Natural killer cell treated with Interleukin-12 subunit alpha and Interleukin-12 subunit beta and Interleukin-15 and Interleukin-18, amount 100 ng/mL, for 72 hours (primary cell): ENCODE measurements at regions not wholly inside any gene's neighbourhood (a gene's known extent, or its start where the extent isn't known, plus 50 kb on each side); places are given as distances from the start of the nearest gene placed in this dataset.

Experiments
- ATAC-seq, 2 donors: fragments of 150-1000 bp; cut with Tn5 transposase in 1 of 2; sonication (Bioruptor Pico), chemical (Tn5 transposase) in 1 of 2; 2 replicates each; pipeline ENCODE4 v1.10.0; 2021
- DNase-seq: peaks from one replicate; pipeline ENCODE4 v3.0.0; 2022; ENCODE audit warnings: low spot score
- H3K27ac Mint-ChIP-seq, 2 donors: 1 replicate in 1 of 2; 2 replicates in 1 of 2; pipeline ENCODE4 v1.8.0; 2022; ENCODE audit warnings: mixed read lengths in 2 of 2, mild to moderate bottlenecking in 1 of 2, moderate library complexity in 1 of 2
- H3K27me3 Mint-ChIP-seq, 2 donors: 1 replicate in 1 of 2; 2 replicates in 1 of 2; pipeline ENCODE4 v1.8.0; 2022; ENCODE audit warnings: mixed read lengths in 2 of 2
- H3K36me3 Mint-ChIP-seq: one replicate; pipeline ENCODE4 v1.8.0; 2022; ENCODE audit warnings: mixed read lengths
- H3K4me1 Mint-ChIP-seq, 2 donors: 1 replicate in 1 of 2; 2 replicates in 1 of 2; pipeline ENCODE4 v1.8.0; 2022; ENCODE audit warnings: low read depth in 2 of 2, mixed read lengths in 2 of 2, mild to moderate bottlenecking in 1 of 2
- H3K4me3 Mint-ChIP-seq: one replicate; pipeline ENCODE4 v1.8.0; 2022; ENCODE audit warnings: mixed read lengths
- H3K9me3 Mint-ChIP-seq: 2 replicates; pipeline ENCODE4 v1.8.0; 2022; ENCODE audit warnings: mixed read lengths

GRCh38 chr6:165983112-165984072 lies 184.3 kb downstream of the TBXT start:
- H3K36me3 Mint-ChIP-seq: no peaks in the 10 kb centered on the region
- no peak overlapping the region for H3K4me3 Mint-ChIP-seq
- DNase-seq (no peak), ATAC-seq (no peak)
- H3K4me1 Mint-ChIP-seq: peaks cover 0 to 4% of the 10 kb centered on the region in 2 donors
- H3K27me3 Mint-ChIP-seq: peaks cover 28% of the 10 kb centered on the region in 2 donors
- no peak overlapping the region for H3K27ac Mint-ChIP-seq
- H3K9me3 Mint-ChIP-seq: no peaks in the 10 kb centered on the region

DNA sequence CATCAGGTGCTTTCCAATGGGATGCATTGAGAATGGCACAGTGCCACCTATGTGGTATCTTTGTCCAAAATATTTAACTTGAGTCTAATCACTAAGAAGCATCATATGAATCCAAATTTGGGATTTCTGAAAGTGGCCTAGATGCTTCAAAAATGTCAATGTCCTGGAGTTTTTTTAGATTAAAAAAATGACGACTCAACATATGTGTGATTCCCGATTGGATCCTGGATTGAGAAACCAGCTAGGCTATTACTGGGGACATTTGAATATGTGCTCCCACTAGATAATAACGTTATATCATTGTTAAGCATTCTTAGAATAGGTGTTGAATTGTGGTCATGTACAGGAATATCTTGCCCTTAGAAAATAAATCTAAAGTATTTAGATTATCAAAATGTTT lies 189.2 kb downstream of the TBXT start:
- DNase-seq (no peak), ATAC-seq (no peak)
- no peaks in the 10 kb centered on the region for H3K36me3 Mint-ChIP-seq
- no peaks in the 10 kb centered on the region for H3K9me3 Mint-ChIP-seq
- no peak overlapping the region for H3K4me3 Mint-ChIP-seq
- no peak overlapping the region for H3K27ac Mint-ChIP-seq
- H3K27me3 Mint-ChIP-seq: peaks cover 0 to 16% of the 10 kb centered on the region in 2 donors
- no peaks in the 10 kb centered on the region for H3K4me1 Mint-ChIP-seq

- ATAC-seq (no peak), DNase-seq (no peak)
- Mint-ChIP-seq H3K4me3 (no peak overlapping the region), H3K9me3 (no peaks in the 10 kb centered on the region), H3K36me3 (no peaks in the 10 kb centered on the region), H3K27ac (no peak overlapping the region), H3K27me3 (peaks cover 0 to 11% of the 10 kb centered on the region in 2 donors), H3K4me1 (no peaks in the 10 kb centered on the region)
Measured at GRCh38 chr6:165976684-165977083, 191.0 kb downstream of the TBXT start.

DNA sequence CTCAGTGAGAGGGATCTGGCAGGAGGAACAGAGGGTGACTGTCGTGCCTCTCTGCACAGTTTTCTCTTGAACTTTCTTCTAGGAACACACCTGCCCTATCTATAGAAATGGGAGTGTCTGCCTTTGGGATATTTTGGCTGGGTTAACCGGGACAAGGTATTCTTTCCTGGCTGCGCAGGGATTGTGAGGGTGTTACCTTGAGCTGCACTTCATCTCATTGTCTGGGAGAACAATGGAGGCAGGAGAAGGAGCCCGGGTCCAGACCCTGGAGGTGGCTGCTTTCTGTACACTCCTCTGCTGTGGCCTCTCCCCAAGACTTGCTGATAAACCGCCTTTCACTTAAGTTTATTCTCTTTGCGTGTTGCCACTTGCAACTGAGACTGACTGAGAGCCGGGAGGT lies 192.8 kb downstream of the TBXT start:
- DNase-seq: no peak
- Mint-ChIP-seq H3K27me3 (peaks cover 1 to 6% of the 10 kb centered on the region in 2 donors), H3K4me3 (no peak overlapping the region), H3K27ac (no peak overlapping the region), H3K9me3 (no peaks in the 10 kb centered on the region), H3K4me1 (no peaks in the 10 kb centered on the region), H3K36me3 (no peaks in the 10 kb centered on the region)
- no peak for ATAC-seq

DNA sequence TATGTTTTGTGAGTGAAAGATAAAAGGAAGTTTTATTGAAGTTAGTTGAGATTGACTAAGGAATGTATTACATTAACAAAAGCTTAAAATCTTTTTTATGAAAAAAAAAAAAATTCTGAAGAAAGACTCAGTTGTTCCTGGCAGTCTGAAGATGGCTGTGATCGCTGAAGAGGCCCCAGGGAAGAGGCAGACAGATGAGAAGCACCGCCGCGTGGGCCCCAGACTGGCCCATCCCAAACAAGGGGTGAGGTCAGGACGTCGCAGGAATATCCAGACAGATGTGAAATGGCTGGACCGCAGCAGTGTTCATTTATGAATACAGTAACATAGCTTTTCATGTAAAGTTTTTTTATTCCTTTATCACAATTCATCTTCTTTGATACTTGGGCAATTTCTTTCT lies 194.2 kb downstream of the TBXT start:
- no peak for DNase-seq
- H3K4me3 Mint-ChIP-seq: no peak overlapping the region
- H3K27ac Mint-ChIP-seq: no peak overlapping the region
- H3K36me3 Mint-ChIP-seq: no peaks in the 10 kb centered on the region
- ATAC-seq: no peak
- no peaks in the 10 kb centered on the region for H3K4me1 Mint-ChIP-seq
- H3K27me3 Mint-ChIP-seq: peaks cover 10 to 13% of the 10 kb centered on the region in 2 donors
- no peaks in the 10 kb centered on the region for H3K9me3 Mint-ChIP-seq

- H3K4me1 Mint-ChIP-seq: no peaks in the 10 kb centered on the region
- H3K36me3 Mint-ChIP-seq: no peaks in the 10 kb centered on the region
- peaks cover 10 to 13% of the 10 kb centered on the region in 2 donors for H3K27me3 Mint-ChIP-seq
- H3K27ac Mint-ChIP-seq: no peak overlapping the region
- H3K9me3 Mint-ChIP-seq: no peaks in the 10 kb centered on the region
- no peak overlapping the region for H3K4me3 Mint-ChIP-seq
- ATAC-seq: no peak
- no peak for DNase-seq
Measured at GRCh38 chr6:165972139-165972802, 195.4 kb downstream of the TBXT start.

DNA sequence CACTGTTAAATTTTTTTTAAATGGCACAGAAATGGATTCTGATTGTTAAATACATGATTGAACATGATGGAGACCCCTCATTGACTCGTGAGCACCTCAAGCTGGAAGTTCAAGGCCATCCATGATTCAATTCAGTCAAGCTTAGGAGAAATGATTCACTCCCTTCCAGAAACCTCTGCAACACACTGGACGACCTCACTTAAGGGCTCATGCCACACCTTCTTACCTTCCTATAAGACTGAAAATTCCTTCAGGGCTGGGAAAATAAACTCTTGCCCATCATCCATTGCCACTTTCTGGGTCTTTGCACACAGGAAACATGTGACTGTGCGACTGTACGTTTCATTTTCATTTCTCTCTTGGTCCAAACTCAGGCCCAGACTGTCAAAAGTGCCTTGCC lies 196.4 kb downstream of the TBXT start:
- Mint-ChIP-seq H3K27ac (no peak overlapping the region), H3K4me1 (no peaks in the 10 kb centered on the region), H3K27me3 (peaks cover 7 to 13% of the 10 kb centered on the region in 2 donors), H3K9me3 (no peaks in the 10 kb centered on the region), H3K4me3 (no peak overlapping the region), H3K36me3 (no peaks in the 10 kb centered on the region)
- no peak for DNase-seq
- ATAC-seq: no peak

DNA sequence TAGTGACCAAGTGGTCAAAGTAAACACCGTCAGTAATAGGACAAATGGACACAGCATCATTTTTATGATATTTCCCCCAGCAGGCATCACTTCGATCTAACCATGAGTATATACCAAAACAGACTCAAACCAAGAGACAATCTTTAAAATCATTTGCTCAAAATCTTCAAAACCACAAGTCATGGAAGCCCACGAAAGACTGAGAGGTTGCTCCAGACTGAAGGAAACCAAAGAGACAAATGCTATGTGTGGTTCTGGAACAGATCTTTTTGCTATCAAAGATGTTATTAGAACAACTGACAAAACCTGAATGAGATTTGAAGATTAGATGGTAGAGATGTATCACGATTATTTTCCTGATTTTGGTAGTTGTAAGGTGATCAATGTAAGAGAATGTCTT lies 197.7 kb downstream of the TBXT start:
- no peak for ATAC-seq
- no peaks in the 10 kb centered on the region for H3K36me3 Mint-ChIP-seq
- H3K9me3 Mint-ChIP-seq: no peaks in the 10 kb centered on the region
- H3K4me1 Mint-ChIP-seq: no peaks in the 10 kb centered on the region
- no peak for DNase-seq
- no peak overlapping the region for H3K27ac Mint-ChIP-seq
- H3K4me3 Mint-ChIP-seq: no peak overlapping the region
- peaks cover 14% of the 10 kb centered on the region in 2 donors for H3K27me3 Mint-ChIP-seq

GRCh38 chr6:165969184-165969583 lies 198.5 kb downstream of the TBXT start:
- H3K27me3 Mint-ChIP-seq: peaks cover 22% of the 10 kb centered on the region in 2 donors
- H3K9me3 Mint-ChIP-seq: no peaks in the 10 kb centered on the region
- no peak overlapping the region for H3K27ac Mint-ChIP-seq
- DNase-seq (no peak), ATAC-seq (no peak)
- no peaks in the 10 kb centered on the region for H3K4me1 Mint-ChIP-seq
- no peaks in the 10 kb centered on the region for H3K36me3 Mint-ChIP-seq
- no peak overlapping the region for H3K4me3 Mint-ChIP-seq

GRCh38 chr6:165968408-165968807 lies 199.2 kb downstream of the TBXT start:
- Mint-ChIP-seq H3K4me1 (no peaks in the 10 kb centered on the region), H3K27ac (no peak overlapping the region), H3K9me3 (no peaks in the 10 kb centered on the region), H3K4me3 (no peak overlapping the region), H3K27me3 (peaks cover 22 to 25% of the 10 kb centered on the region in 2 donors), H3K36me3 (no peaks in the 10 kb centered on the region)
- no peak for DNase-seq
- ATAC-seq: no peak

DNA sequence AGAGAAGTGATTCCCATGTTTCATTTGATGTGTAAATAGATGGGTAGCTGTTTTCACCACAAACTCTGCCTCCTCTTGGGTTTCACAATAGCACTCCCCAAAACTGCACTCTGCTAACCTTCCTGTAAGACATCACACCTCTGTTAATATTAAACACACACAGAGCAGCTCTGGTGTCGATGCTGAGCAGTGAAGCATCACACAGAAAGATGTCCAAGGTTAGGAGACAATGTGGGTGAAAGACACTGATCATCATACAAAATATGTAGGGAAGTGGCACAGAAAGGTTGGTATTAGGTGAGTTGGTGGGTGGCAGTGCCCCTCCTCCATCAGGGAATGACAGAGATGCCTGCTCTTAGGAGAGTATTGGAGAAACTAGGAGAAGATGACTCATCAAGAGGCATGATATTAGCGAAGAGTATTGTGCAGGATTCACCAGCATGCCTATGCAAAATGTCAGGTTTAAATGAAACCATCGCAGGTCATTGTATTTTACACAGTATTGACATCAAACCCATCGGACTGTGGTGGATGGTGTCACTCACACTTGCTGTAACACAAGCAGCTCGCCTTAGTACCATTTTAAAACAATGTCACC lies 199.7 kb downstream of the TBXT start:
- Mint-ChIP-seq H3K9me3 (no peaks in the 10 kb centered on the region), H3K27me3 (peaks cover 24 to 25% of the 10 kb centered on the region in 2 donors), H3K4me1 (no peaks in the 10 kb centered on the region), H3K27ac (no peak overlapping the region), H3K4me3 (no peak overlapping the region), H3K36me3 (no peaks in the 10 kb centered on the region)
- ATAC-seq (no peak), DNase-seq (no peak)

GRCh38 chr6:165963750-165964149 lies 203.9 kb downstream of the TBXT start:
- no peak for DNase-seq
- Mint-ChIP-seq H3K4me1 (no peaks in the 10 kb centered on the region), H3K36me3 (no peaks in the 10 kb centered on the region), H3K9me3 (no peaks in the 10 kb centered on the region), H3K4me3 (no peak overlapping the region), H3K27me3 (peaks cover 24 to 26% of the 10 kb centered on the region in 2 donors), H3K27ac (no peak overlapping the region)
- ATAC-seq: no peak

GRCh38 chr6:165962366-165962765 lies 205.3 kb downstream of the TBXT start:
- DNase-seq: no peak
- H3K4me1 Mint-ChIP-seq: no peaks in the 10 kb centered on the region
- no peak overlapping the region for H3K27ac Mint-ChIP-seq
- no peaks in the 10 kb centered on the region for H3K9me3 Mint-ChIP-seq
- H3K27me3 Mint-ChIP-seq: peaks cover 22 to 24% of the 10 kb centered on the region in 2 donors
- no peak for ATAC-seq
- no peak overlapping the region for H3K4me3 Mint-ChIP-seq
- no peaks in the 10 kb centered on the region for H3K36me3 Mint-ChIP-seq

DNA sequence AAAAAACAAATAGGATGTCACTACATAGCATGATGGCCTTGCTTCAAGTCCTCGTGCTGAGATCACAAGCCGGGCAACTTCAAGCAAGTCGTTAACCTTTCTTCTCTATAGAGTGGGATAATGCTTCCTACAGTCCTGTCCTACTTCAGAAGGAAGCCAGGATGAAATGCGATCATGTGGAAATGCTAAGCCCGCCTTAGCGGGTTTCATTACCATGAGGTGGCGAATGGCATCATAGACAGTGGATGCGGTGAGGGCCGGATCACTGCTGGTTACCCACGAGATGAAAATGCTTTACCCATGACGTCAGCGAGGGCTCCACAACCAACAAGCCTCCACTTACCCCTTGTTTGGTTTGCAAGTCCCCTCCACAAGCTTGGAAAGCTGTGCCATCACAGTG lies 206.4 kb downstream of the TBXT start:
- Mint-ChIP-seq H3K4me1 (no peaks in the 10 kb centered on the region), H3K4me3 (no peak overlapping the region), H3K36me3 (no peaks in the 10 kb centered on the region), H3K9me3 (no peaks in the 10 kb centered on the region), H3K27me3 (peaks cover 22 to 24% of the 10 kb centered on the region in 2 donors), H3K27ac (no peak overlapping the region)
- DNase-seq: no peak
- no peak for ATAC-seq
